ENCODE measurements at regions not wholly inside any gene's neighbourhood (a gene's known extent, or its start where the extent isn't known, plus 50 kb on each side); places are given as distances from the start of the nearest gene placed in this dataset.

GRCh38 chr6:160899671-160900430, 91.7 kb upstream of the MAP3K4 start:
- no peak for DNase-seq (ENCODE audit: low spot score)

GRCh38 chr6:160911949-160912348, 79.6 kb upstream of the MAP3K4 start:
- DNase-seq (ENCODE audit: low spot score) = no peak

- DNase-seq (ENCODE audit: low spot score) = no peak
Observed at GRCh38 chr6:160912411-160912810, 79.2 kb upstream of the MAP3K4 start.

GRCh38 chr6:160917572-160917971, 74.0 kb upstream of the MAP3K4 start:
- no peak for DNase-seq (ENCODE audit: low spot score)

GRCh38 chr6:160919723-160920440, 71.7 kb upstream of the MAP3K4 start:
- peak; percentile 29 for DNase-seq (ENCODE audit: low spot score)

- DNase-seq (ENCODE audit: low spot score) = no peak
Observed at GRCh38 chr6:160921095-160921494, 70.5 kb upstream of the MAP3K4 start.

GRCh38 chr6:160926281-160927276, 65.0 kb upstream of the MAP3K4 start:
- DNase-seq (ENCODE audit: low spot score) = no peak

GRCh38 chr6:160927416-160927815, 64.2 kb upstream of the MAP3K4 start:
- DNase-seq (ENCODE audit: low spot score) = no peak

GRCh38 chr6:160929361-160929760, 62.2 kb upstream of the MAP3K4 start:
- no peak for DNase-seq (ENCODE audit: low spot score)

- DNase-seq (ENCODE audit: low spot score) = no peak
Observed at GRCh38 chr6:160929831-160930230, 61.7 kb upstream of the MAP3K4 start.

GRCh38 chr6:160930547-160931377, 60.8 kb upstream of the MAP3K4 start:
- no peak for DNase-seq (ENCODE audit: low spot score)

GRCh38 chr6:160931378-160932310, 59.9 kb upstream of the MAP3K4 start:
- DNase-seq (ENCODE audit: low spot score) = no peak

- no peak for DNase-seq (ENCODE audit: low spot score)
Observed at GRCh38 chr6:160933256-160933655, 58.3 kb upstream of the MAP3K4 start.

GRCh38 chr6:160934157-160934556, 57.4 kb upstream of the MAP3K4 start:
- no peak for DNase-seq (ENCODE audit: low spot score)

- DNase-seq (ENCODE audit: low spot score) = no peak
Observed at GRCh38 chr6:160940197-160940596, 51.4 kb upstream of the MAP3K4 start.

All from RKO (cell line).